NCI-H146 treated with DMSO at 0.1 percent for 48 hours (cell line): ENCODE measurements at regions not wholly inside any gene's neighbourhood (a gene's known extent, or its start where the extent isn't known, plus 50 kb on each side); places are given as distances from the start of the nearest gene placed in this dataset.
"Not testable (repeated sequence)": the region's sequence is repeated elsewhere in the genome, so short reads cannot be mapped to it uniquely, and the experiment has no call there.

Source experiments
- DNase-seq: peaks from one replicate; lab custom pipeline; 2025; ENCODE audit not compliant: unreplicated experiment; lab: John Stamatoyannopoulos, UW

DNA sequence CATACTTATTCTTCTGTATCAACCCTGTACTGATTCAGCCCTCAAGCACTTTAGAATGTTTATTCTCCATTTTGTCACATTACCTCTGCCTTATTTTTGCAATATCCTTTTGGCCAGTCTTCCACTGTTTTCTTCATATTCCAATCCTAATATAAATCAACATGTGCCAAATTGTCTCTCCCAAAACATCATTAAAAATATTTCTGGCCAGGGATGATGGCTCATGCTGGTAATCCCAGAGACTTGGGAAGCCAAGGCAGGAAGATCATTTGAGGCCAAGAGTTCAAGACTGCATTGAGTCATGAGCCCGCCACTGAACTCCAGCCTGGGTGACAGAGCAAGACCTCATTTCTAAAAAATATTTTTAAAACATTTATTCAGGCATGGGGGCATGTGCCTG lies 641.4 kb upstream of the CBLB start:
- DNase-seq: no peak

DNA sequence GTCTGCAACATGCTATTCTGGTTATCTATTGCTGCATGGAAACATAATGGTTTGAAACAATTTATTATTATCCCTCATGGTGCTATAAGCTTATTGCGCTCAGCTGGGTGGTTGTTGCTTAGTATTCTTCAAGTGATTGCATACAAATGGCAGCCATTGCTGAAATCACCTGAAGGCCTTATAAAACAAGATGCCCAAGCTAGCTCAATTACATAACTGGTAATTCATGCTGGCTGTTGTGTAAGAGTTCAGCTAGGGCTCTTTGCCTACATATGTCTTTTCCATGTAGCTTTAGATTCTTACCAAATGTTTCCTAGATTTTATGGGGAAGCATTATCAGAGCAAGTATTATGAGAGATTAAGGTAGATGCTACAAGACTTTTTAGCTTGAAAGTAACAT lies 644.0 kb upstream of the CBLB start:
- no peak for DNase-seq

DNA sequence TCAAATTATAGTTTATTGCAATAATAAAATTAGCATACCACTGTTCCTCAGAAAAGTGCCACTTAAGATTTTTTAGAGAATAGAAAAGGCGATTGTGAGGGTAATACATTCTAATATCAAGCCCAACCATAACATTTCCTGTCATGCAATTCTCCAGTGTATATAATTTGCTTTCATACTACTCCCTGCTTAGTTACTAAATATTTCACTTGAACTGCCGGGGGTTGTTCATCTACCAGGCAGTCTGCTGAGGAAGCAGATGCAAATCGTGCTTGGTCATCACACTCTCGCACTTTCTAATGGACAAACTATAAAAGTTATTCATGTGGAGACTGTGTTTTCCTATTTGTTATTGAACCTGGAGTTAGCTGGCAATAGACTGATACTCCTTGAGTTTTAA lies 645.6 kb upstream of the CBLB start:
- no peak for DNase-seq

DNA sequence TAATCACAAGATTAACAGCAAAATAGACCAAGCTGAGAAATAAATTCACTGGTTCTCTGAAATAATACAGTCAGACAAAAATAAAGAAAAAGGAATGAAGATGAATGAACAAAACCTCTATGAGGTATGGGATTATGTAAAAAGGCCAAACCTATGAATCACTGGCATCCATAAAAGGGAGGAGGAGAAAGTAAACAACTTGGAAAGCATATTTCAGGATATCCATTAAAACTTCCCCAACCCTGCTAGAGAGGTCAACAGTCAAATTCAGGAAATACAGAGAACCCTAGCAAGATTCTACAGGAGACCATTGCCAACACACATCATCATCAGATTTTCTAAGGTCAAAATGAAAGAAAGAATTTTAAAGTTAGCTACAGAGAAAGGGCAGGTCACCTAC lies 649.7 kb upstream of the CBLB start:
- no peak for DNase-seq

DNA sequence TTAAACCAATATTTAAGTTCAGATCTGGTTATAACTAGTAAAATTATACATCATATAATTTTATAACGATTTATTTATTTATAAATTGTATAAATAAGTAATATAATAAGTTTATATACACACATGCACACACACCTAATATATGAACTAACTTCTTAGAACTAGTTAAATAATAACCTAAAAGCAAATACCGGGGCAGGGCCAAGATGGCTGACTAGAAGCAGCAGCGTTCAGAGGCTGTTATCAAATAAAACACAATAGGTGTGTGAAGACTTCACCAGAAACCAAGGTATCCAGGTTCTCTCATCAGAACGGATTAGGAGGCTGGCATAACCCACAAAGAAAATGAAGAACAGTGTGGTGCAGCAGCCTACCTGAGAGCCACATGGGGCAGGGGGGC lies 653.6 kb upstream of the CBLB start:
- DNase-seq: no peak

DNA sequence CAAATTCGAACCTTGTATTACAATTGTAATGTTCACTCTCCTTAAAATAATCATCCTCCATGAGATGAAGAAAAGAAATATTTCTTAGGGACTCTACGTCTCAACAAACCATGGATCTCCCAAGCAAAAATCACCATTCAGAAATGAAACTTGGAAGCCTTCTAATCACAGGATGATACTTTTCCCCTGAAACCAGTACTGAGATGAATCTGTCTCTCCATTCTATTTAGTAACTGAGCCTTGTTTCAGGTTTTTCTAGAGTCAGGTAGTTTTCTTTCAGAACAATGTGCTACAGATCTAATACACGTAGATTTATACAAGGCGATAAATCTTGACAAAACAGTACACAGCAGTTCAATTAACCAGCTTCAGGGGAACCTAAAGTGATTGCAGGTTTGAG lies 660.1 kb upstream of the CBLB start:
- no peak for DNase-seq

DNA sequence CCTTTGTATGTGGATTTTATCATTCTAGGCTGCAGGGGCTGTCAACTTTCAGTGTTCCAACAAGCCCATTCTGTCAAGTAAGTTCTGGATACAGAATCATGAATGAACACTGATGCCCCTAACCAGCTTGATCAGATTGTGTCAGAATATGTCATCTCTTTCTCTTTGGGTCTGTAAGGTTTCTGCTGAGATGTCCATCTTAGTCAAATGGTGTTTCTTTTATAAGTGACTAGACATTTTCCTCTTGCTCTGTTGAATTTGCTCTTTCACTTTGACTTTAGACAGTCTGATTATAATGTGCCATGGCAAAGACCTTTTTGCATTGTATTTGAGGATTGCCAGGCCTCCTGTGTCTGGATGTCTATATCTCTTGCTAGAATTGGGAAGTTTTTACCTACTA lies 660.9 kb upstream of the CBLB start:
- no peak for DNase-seq

DNA sequence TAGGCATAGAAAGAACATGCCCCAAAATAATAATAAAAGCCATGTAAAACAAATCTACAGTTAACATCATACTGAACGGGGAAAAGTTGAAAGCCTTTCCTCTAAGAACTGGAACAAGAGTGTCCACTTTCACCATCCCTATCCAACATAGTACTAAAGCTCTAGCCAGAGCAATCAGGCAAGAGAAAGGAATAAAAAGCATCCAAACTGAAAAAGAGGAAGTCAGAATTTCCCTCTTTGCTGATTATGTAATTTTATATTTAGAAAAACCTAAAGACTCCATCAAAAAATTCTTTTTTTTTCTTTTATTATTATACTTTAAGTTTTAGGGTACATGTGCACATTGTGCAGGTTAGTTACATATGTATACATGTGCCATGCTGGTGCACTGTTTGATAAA lies 661.6 kb upstream of the CBLB start:
- no peak for DNase-seq

DNA sequence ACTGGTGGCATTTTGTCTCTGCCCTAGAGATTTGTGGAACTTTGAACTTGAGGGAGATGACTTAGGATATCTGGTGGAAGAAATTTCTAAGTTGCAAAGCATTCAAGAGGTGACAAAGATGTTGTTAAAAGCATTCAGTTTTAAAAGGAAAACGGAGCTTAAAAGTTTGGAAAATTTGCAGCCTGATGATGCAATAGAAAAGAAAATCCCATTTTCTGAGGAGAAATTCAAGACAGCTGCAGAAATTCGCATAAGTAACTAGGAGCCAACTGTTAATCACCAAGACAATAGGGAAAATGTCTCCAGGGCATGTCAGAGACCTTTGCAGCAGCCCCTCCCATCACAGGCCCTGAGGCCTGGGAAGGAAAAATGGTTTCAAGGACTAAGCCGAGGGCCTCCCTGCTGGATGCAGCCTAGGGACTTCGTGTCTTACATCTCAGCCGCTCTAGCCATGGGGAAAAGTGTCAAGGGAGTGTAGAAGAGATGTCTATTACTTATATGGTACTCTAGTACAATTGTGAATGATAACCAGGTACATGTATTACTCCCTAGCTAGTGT lies 663.0 kb upstream of the CBLB start:
- not testable (repeated sequence) for DNase-seq

DNA sequence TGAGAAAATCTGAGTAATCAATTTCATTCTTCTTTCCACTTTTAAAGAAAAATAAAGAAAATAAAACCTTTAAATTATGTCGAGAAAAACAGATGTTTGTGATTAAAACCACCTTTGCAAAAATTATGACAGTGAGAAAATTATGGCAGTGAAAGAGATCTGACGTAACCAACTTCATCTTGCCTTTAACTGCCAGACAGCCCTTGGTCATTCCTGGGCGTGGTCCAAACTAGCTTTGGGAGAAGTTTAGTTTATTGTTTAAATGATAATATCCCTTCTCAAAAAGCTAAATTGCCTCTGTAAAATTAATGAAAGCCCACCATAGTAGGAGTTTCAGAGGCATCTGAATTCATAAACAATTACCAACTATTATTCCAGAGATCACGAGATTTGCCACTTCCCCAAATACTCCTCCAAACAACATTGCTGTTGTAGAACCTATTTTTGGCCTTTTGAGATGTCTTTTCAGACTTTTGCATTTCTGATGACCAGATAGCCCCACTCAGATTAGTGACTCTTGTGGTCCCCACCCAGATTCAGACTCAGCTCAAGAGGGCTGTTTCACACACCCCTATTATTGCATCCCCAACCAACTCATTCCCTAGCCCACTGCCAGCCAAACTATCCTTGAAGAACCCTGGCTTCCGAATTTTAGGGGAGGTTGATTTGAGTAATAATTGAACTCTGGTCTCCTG lies 664.4 kb upstream of the CBLB start:
- DNase-seq: no peak

DNA sequence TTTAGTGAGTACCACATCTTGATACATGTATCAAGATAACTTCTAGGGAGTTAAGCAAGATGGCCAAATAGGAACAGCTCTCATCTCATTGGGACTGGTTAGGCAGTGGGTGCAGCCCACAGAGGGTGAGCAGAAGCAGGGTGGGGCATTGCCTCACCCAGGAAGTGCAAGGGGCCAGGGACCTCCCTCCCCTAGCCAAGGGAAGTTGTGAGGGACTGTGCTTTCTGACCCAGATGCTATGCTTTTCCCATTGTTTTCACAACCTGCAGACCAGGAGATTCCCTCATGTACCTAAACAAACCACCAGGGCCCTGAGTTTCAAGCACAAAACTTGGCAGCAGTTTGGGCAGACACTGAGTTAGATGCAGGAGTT lies 665.0 kb upstream of the CBLB start:
- no peak for DNase-seq

DNA sequence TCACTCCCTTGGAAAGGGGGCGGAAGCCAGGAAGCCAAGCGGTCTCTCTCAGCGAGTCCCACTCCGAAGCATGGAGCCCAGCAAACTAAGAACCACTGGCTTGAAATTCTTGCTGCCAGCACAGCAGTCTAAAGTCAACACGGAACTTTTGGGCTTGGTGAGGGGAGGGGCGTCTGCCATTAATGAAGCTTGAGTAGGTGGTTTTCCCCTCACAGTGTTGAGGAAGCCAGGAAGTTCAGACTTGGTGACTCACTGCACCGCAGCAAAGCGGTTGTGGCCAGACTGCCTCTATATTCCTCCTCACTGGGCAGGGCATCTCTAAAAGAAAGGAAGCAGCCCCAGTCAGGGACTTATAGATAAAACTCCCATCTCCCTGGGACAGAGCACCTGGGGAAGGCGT lies 665.4 kb upstream of the CBLB start:
- DNase-seq: no peak

DNA sequence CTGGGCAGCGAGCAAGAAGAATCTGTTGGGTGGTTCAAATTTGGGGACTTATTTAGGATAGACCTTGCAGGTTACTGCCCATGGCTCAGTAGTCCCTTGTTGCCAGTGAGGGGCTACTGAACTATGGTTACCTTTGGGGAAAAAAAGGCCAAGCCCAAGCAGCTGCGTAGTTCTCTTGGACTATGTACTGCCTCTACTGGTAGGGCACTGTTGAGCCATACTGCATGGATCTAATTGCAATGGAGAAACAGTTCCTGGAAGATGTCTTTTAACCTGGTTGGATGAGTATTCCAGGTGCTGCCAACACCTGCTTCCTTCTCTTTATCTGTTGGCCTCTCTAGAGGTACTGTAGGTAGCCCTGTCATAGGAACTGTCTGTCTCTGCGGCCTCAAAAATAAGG lies 671.9 kb upstream of the CBLB start:
- no peak for DNase-seq

DNA sequence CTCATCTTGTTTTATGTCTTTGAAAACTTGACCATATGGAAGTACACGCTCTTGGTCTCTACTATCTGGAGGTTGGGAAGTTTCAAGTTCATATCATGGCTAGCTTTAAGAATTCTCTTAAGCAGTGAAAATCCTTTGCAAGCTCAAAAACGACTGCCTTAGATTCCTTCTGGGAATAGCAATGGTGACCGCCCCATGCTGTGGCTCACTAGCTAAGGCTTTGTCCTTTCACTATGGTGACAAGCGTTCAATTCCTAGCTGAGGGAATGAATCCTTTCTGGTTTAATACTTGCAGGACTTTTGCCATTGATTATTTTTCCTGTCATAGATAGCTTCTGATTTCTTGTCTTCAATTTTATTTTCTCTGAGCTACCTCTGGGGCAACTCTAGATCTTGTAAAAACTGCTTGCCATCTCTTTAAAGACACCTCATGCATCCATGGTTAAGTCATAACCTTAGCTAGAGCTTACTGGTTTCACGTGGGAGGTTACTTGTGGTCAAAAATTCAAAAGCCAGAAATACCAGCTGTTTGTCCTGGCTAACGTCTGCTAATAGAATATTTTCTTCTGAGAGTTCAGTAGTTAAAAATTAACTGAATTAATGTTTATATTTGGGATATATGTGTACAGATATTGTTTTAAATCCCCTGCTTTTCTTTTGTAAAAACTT lies 673.4 kb upstream of the CBLB start:
- no peak for DNase-seq

DNA sequence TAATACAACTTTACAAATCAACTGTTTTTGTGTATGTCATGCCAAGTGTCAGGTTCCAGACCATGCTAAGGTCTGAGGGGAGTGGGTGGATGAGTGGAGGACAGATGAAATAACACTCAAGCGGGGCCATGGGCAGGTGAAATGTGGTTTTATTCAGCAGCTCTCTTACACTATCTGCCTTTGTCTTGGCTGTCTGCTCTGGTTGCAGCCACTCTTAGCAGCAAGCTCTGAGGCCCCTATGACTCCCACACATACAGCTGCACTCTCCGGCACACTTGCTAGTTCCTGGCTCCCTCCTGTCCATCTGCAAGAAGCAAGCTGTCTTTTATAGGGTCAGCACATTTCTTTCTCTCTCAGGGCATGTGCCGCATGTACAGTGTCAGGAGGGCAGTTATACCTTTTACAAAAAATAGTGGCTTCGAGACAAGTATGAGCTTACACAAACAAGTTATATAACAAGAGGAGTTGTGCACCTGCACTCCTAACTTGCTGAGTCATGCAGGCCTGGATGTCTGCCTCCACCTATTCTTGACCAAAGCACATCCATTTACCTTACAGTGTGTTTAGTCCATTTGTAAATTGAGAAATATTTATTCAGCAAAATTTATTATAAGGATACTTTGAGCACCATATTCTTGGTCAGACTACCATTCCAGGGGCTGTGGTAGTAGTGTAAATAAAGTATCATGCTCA lies 683.7 kb upstream of the CBLB start:
- no peak for DNase-seq

DNA sequence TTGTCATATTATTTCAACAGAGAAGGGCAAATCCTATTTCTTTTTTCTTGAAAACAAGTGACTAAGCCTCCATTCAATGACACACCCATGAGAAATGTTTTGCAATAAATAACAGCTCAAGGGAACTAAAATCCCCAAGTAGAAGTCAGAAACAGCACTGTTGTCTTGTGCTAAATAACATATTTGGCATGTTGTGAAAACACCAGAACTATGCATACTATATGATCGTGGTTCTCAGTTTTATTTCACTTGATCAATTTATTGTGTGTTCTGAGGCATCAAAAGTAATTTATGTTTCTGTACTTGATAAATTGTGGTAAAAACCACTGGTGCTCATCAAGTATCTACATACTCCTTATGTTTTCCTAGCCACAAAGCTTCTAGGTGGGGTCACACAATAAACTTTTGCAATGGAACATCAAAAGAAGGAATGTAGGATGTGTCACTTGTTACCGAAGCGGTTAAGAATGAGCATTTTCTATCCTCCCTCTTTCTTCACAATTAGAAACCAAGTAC lies 691.7 kb upstream of the CBLB start:
- DNase-seq: no peak

DNA sequence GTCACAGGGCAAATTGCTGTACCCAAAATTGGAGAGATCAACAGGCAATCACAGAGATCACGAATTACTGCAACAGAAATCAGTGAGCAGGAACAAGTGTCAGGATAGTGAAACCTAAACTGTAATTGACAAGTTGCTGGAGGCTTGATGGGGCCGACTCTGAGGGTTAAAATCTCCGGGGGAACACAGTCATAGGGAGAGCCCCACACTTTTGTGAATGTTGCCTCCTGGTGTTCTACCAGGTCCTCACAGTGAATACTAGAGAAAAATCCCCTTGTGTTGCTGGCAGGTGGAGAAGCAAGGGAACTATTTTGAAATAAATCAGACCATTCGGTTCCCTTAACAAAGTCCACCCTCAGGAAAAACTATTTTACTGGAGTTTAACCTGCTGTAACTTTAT lies 697.5 kb upstream of the CBLB start:
- DNase-seq: no peak

DNA sequence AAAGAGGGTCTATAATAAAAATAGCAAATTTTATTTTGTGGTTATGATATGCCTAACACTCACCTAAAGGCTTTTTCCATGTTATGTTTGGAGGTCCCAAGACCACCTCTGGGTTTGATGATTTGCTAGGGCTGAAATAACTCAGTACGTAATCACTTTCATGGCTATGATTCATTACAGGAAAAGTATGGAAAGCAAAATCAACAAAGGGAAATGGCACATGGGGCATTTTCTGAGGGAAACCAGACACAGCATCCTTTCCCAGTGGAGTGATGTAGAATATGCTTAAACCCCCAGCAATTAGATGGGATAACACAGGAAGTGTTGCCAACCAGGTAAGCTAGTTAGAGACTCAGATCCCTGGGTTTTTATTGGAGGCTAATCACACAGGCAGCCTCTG lies 701.6 kb upstream of the CBLB start:
- no peak for DNase-seq

DNA sequence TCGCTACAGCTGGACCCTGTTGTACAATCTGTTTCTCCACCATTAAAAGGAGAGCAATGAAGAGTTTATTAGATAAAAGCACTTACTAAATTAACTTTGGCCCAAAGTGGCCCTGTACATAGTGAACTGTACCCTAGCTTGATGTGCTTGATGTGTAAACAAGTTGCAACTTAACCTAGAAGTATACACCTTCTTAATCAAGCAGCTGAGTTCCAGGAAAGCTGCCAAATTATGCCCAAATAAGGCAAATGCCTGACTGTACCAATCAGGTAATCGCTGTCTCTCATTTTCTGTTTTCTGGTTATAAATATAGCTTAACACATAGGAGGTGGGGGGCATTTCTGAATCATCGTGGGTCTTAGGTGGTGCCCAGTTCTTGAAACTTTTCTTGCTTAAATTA lies 704.8 kb upstream of the CBLB start:
- no peak for DNase-seq

DNA sequence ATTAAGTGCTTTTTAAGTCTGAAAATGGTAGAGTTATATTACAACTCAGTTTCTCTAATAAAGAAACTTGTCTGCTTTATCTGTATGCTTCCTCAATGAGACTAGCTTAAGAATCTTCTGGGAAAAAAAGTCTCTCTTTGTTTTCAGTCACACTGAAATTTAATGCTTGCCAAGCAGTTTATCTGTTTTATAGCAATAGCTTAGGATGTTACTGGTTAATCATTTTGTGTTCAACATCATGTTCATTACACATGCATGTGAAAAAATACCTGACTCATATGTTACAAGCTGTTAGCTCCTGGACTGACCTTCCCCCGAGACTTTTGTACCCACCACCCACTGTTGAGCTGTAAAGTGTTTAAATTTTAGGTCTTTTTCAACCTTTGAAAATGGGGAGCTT lies 706.2 kb upstream of the CBLB start:
- no peak for DNase-seq

DNA sequence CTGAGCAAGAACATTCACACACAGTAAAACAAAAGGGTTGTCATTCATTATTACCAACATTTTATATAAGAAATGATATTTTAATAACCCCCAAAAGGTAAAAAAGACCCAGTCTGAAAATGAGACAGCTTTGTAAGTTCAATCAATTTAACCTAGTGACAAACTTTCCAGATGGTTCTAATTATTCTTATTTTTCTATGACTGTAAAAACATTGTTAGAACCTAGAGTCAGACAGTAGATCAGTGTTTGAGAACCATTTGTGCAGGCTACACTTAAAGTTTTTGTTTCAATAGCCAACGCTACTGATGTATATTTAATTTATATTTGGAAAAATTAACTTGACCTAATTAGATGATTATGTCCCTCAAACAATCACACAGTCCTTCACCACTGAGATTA lies 708.4 kb upstream of the CBLB start:
- no peak for DNase-seq

DNA sequence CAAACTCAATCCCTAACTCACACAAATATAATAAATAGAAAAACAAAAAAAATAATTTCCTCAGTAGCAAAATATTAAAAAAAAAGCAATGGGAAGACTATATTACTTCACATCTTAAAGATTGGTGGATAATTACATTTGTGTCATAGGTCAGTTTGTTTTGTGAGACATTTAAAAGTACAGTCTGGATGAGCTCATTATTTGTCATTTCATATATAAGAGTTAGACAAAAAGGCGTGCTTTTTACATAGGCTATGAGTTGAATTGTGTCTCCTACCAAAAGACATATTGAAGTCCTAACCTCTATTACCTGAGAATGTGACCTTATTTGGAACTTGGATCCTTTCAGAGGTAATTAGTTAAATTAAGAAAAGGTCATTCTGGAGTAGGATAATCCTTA lies 710.1 kb upstream of the CBLB start:
- DNase-seq: no peak
